ENCODE measurements at regions not wholly inside any gene's neighbourhood (a gene's known extent, or its start where the extent isn't known, plus 50 kb on each side); places are given as distances from the start of the nearest gene placed in this dataset.

GRCh38 chr16:72415379-72415778 is 243.4 kb upstream of the PMFBP1 start:
- DNase-seq = no peak

GRCh38 chr16:72410492-72410891 is 238.5 kb upstream of the PMFBP1 start:
- no peak for DNase-seq

GRCh38 chr16:72409423-72409822 is 237.5 kb upstream of the PMFBP1 start:
- no peak for DNase-seq

GRCh38 chr16:72406390-72406789 is 234.4 kb upstream of the PMFBP1 start:
- no peak for DNase-seq

GRCh38 chr16:72404299-72404698 is 232.3 kb upstream of the PMFBP1 start:
- no peak for DNase-seq

- no peak for DNase-seq
Measured at GRCh38 chr16:72401084-72401361, 229.1 kb upstream of the PMFBP1 start.

- DNase-seq = peak in 30 of 58 donors; percentile 0 to 62 (median 21)
Measured at GRCh38 chr16:72400257-72401083, 228.5 kb upstream of the PMFBP1 start.

- DNase-seq = no peak
Measured at GRCh38 chr16:72399811-72400210, 227.9 kb upstream of the PMFBP1 start.

- DNase-seq = no peak
Measured at GRCh38 chr16:72397876-72398275, 225.9 kb upstream of the PMFBP1 start.

- DNase-seq = no peak
Measured at GRCh38 chr16:72394526-72394925, 222.6 kb upstream of the PMFBP1 start.

- DNase-seq = no peak
Measured at GRCh38 chr16:72389791-72390190, 217.8 kb upstream of the PMFBP1 start.

- no peak for DNase-seq
Measured at GRCh38 chr16:72388007-72388406, 216.1 kb upstream of the PMFBP1 start.

GRCh38 chr16:72384651-72385050 is 212.7 kb upstream of the PMFBP1 start:
- no peak for DNase-seq

GRCh38 chr16:72380283-72380682 is 208.3 kb upstream of the PMFBP1 start:
- DNase-seq = no peak

GRCh38 chr16:72373201-72373600 is 201.2 kb upstream of the PMFBP1 start:
- DNase-seq = no peak

- no peak for DNase-seq
Measured at GRCh38 chr16:72372087-72373045, 200.4 kb upstream of the PMFBP1 start.

- no peak for DNase-seq
Measured at GRCh38 chr16:72371307-72372086, 199.5 kb upstream of the PMFBP1 start.

GRCh38 chr16:72369274-72369673 is 197.3 kb upstream of the PMFBP1 start:
- DNase-seq = no peak

- no peak for DNase-seq
Measured at GRCh38 chr16:72367851-72368250, 195.9 kb upstream of the PMFBP1 start.

- no peak for DNase-seq
Measured at GRCh38 chr16:72362973-72363372, 191.0 kb upstream of the PMFBP1 start.

- no peak for DNase-seq
Measured at GRCh38 chr16:72362476-72362875, 190.5 kb upstream of the PMFBP1 start.

- no peak for DNase-seq
Measured at GRCh38 chr16:72357910-72358309, 186.0 kb upstream of the PMFBP1 start.

All from anterior cingulate cortex (tissue), 58 donors.